SK-N-SH (cell line): ENCODE measurements at regions not wholly inside any gene's neighbourhood (a gene's known extent, or its start where the extent isn't known, plus 50 kb on each side); places are given as distances from the start of the nearest gene placed in this dataset.

ENCODE experiments used
- CTCF ChIA-PET: fragments of 300-600, 350-600 bp; formaldehyde crosslinking; extraction: SDS; loops from one replicate; lab custom pipeline; 2021; lab: Yijun Ruan, JAX
- POLR2A ChIA-PET: fragments of 350-600 bp; sonication (Branson Sonifier 250); formaldehyde crosslinking; extraction: SDS; loops from one replicate; lab custom pipeline; 2020; ENCODE audit warnings: antibody characterized with exemption, inconsistent platforms; lab: Yijun Ruan, JAX
- DNase-seq: peaks from one replicate; pipeline ENCODE4 v3.0.0; 2012
- H2AFZ ChIP-seq: fragments of 200-600 bp; sonication (generic); 2 replicates; pipeline ENCODE4 v1.8.1; 2016; ENCODE audit warnings: antibody characterized with exemption, mild to moderate bottlenecking, low read depth
- H3F3A ChIP-seq: fragments of 200-600 bp; sonication (generic); replicated peaks from 2 replicates; pipeline ENCODE3; 2016; ENCODE audit warnings: antibody characterized with exemption, mild to moderate bottlenecking; ENCODE audit not compliant: insufficient read depth
- H3K27ac ChIP-seq, 2 experiments: fragments of 200-500 bp in 1 of 2; fragments of 200-600 bp in 1 of 2; sonication (Bioruptor generic) in 1 of 2; sonication (generic), shearing (Covaris generic) in 1 of 2; 2 replicates each; pipeline versions ENCODE4 v1.5.1 to v1.6.1; 2014 to 2016; ENCODE audit warnings: low read depth in 2 of 2, inconsistent platforms in 1 of 2, low read length in 1 of 2, mild to moderate bottlenecking in 1 of 2, mixed read lengths in 1 of 2
- H3K27me3 ChIP-seq: fragments of 200-600 bp; sonication (generic), shearing (Covaris generic); 2 replicates; pipeline ENCODE4 v1.6.1; 2016; ENCODE audit warnings: mixed run types; ENCODE audit not compliant: insufficient read depth
- H3K36me3 ChIP-seq, 2 experiments: fragments of 200-500 bp in 1 of 2; fragments of 200-600 bp in 1 of 2; sonication (Bioruptor generic) in 1 of 2; sonication (generic) in 1 of 2; replicated peaks in 1 of 2; 2 replicates each; pipeline versions ENCODE3 to v1.5.1; 2014 to 2016; ENCODE audit warnings: low read length in 1 of 2, mild to moderate bottlenecking in 1 of 2; ENCODE audit not compliant: insufficient read depth in 2 of 2, control insufficient read depth in 1 of 2
- H3K4me1 ChIP-seq, 2 experiments: fragments of 200-500 bp in 1 of 2; fragments of 200-600 bp in 1 of 2; sonication (Bioruptor generic) in 1 of 2; sonication (generic), shearing (Covaris generic) in 1 of 2; 2 replicates each; pipeline versions ENCODE4 v1.5.1 to v1.6.1; 2014 to 2016; ENCODE audit warnings: low read depth in 1 of 2, low read length in 1 of 2, mixed run types in 1 of 2; ENCODE audit not compliant: insufficient read depth in 2 of 2, control insufficient read depth in 1 of 2
- H3K4me2 ChIP-seq: fragments of 200-600 bp; sonication (generic), shearing (Covaris generic); 2 replicates; pipeline ENCODE4 v1.6.1; 2017; ENCODE audit warnings: mixed run types
- H3K4me3 ChIP-seq, 2 experiments: fragments of 200-500 bp in 1 of 2; fragments of 200-600 bp in 1 of 2; sonication (Bioruptor generic) in 1 of 2; sonication (generic), shearing (Covaris generic) in 1 of 2; 2 replicates each; pipeline versions ENCODE4 v1.5.1 to v1.8.1; 2014 to 2016; ENCODE audit warnings: low read depth in 2 of 2, inconsistent platforms in 1 of 2, low read length in 1 of 2, mild to moderate bottlenecking in 1 of 2, mixed read lengths in 1 of 2, moderate library complexity in 1 of 2
- H3K79me2 ChIP-seq: fragments of 200-600 bp; sonication (generic); 2 replicates; pipeline ENCODE4 v1.8.1; 2017; ENCODE audit warnings: mild to moderate bottlenecking; ENCODE audit not compliant: insufficient read depth
- H3K9ac ChIP-seq: fragments of 200-600 bp; sonication (generic); 2 replicates; pipeline ENCODE4 v1.6.1; 2017; ENCODE audit warnings: mixed run types
- H3K9me2 ChIP-seq: fragments of 200-600 bp; sonication (generic); 2 replicates; pipeline ENCODE4 v1.6.1; 2017; ENCODE audit warnings: mixed run types
- H3K9me3 ChIP-seq: fragments of 200-600 bp; sonication (generic); 2 replicates; pipeline ENCODE4 v1.6.1; 2017; ENCODE audit warnings: mixed run types, mild to moderate bottlenecking, moderate library complexity
- H4K20me1 ChIP-seq: fragments of 200-600 bp; sonication (generic); 2 replicates; pipeline ENCODE4 v1.6.1; 2017; ENCODE audit warnings: mild to moderate bottlenecking, mixed run types; ENCODE audit not compliant: insufficient read depth
- FOXJ3 ChIP-seq: sonication (generic); formaldehyde crosslinking; IDR thresholded peaks from 2 replicates; pipeline ENCODE4 v1.5.1; 2020; ENCODE audit warnings: mild to moderate bottlenecking, missing genetic modification reagents
- JUND ChIP-seq: IDR thresholded peaks from 2 replicates; pipeline ENCODE4 v1.4.0; 2012
- MXI1 ChIP-seq: IDR thresholded peaks from 2 replicates; pipeline ENCODE4 v1.6.1; 2012; ENCODE audit warnings: mild to moderate bottlenecking, low read depth, low read length, improper control_type of control experiment
- NRF1 ChIP-seq: IDR thresholded peaks from 2 replicates; pipeline ENCODE4 v1.6.1; 2012; ENCODE audit warnings: low read depth, mild to moderate bottlenecking, low read length
- RAD21 ChIP-seq: IDR thresholded peaks from 2 replicates; pipeline ENCODE4 v1.6.1; 2012; ENCODE audit warnings: mild to moderate bottlenecking, low read length
- RFX5 ChIP-seq: IDR thresholded peaks from 2 replicates; pipeline ENCODE4 v1.6.1; 2012; ENCODE audit warnings: mild to moderate bottlenecking, improper control_type of control experiment, low read length
- RXRA ChIP-seq: IDR thresholded peaks from 2 replicates; pipeline ENCODE4 v1.4.0; 2012; ENCODE audit warnings: low read depth, mild to moderate bottlenecking, borderline replicate concordance
- SIN3A ChIP-seq: IDR thresholded peaks from 2 replicates; pipeline ENCODE4 v1.6.1; 2012; ENCODE audit warnings: low read depth, mild to moderate bottlenecking, low read length, moderate library complexity, borderline replicate concordance
- TEAD4 ChIP-seq: IDR thresholded peaks from 2 replicates; pipeline ENCODE4 v1.4.0; 2012; ENCODE audit warnings: mild to moderate bottlenecking, borderline replicate concordance; ENCODE audit not compliant: insufficient read depth
- YY1 ChIP-seq: IDR thresholded peaks from 2 replicates; pipeline ENCODE4 v1.4.0; 2012; ENCODE audit warnings: low read depth, mild to moderate bottlenecking
- WGBS: methylation state at CpG from one replicate; pipeline ENCODE4 v1.1.6; 2017; ENCODE audit warnings: low lambda C conversion rate; 5-methylcytosine and 5-hydroxymethylcytosine counted together
- TF ChIP-seq, protein P1 (sequence below): IDR thresholded peaks from 2 replicates; pipeline ENCODE4; 2012
- TF ChIP-seq, protein P2 (sequence below): IDR thresholded peaks from 2 replicates; pipeline ENCODE4 v1.4.0; 2012; ENCODE audit warnings: low read depth
- TF ChIP-seq, protein P3 (sequence below): fragments of 150-350 bp; IDR thresholded peaks from 2 replicates; pipeline ENCODE4 v1.6.1; 2017; ENCODE audit warnings: antibody characterized with exemption, low read length, low read depth, borderline replicate concordance
- TF ChIP-seq, protein P4 (sequence below): fragments of 150-350 bp; IDR thresholded peaks from 2 replicates; pipeline ENCODE4 v1.6.1; 2016; ENCODE audit warnings: mild to moderate bottlenecking, low read depth, low read length
- TF ChIP-seq, protein P5 (sequence below): IDR thresholded peaks from 2 replicates; pipeline ENCODE4 v1.6.1; 2012; ENCODE audit warnings: mild to moderate bottlenecking, low read depth, low read length, moderate library complexity
- TF ChIP-seq, protein P6 (sequence below): fragments of 200-600 bp; sonication (generic); IDR thresholded peaks from 2 replicates; pipeline ENCODE4 v1.6.1; 2017; ENCODE audit warnings: antibody characterized with exemption, mild to moderate bottlenecking, moderate library complexity

DNA sequence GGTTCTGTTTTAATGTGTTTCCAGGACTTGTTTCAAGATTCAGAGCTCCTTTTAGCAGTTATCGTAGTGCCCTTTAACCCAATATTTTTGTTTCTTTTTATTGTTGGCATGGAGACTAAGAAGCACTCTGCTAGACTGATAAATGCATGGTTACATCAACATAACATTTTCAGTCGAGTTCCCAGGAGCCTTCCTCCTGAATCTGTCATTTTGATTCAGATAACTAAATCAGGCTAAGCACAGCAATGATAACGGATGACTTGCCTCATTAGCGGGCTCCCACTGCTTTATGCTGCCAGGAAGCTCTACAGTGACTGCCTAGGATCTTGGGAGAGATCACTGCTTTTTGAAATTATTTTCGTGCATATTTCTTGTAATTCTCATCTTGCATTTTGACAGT is 772.8 kb upstream of the GJE1 start:
- DNase-seq: no peak
- H4K20me1 ChIP-seq: no peaks in the 10 kb centered on the region
- no peaks in the 10 kb centered on the region for H3K36me3 ChIP-seq
- 8% methylated on average over 5 of the region's 5 CpGs for WGBS
- H2AFZ ChIP-seq: no peak overlapping the region
- no peak overlapping the region for H3K4me2 ChIP-seq
- no peaks in the 10 kb centered on the region for H3F3A ChIP-seq
- TF ChIP-seq TEAD4: no peak
- TF ChIP-seq, protein P1, sequence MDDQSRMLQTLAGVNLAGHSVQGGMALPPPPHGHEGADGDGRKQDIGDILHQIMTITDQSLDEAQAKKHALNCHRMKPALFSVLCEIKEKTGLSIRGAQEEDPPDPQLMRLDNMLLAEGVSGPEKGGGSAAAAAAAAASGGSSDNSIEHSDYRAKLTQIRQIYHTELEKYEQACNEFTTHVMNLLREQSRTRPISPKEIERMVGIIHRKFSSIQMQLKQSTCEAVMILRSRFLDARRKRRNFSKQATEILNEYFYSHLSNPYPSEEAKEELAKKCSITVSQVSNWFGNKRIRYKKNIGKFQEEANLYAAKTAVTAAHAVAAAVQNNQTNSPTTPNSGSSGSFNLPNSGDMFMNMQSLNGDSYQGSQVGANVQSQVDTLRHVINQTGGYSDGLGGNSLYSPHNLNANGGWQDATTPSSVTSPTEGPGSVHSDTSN: no peak
- no peak for TF ChIP-seq YY1
- TF ChIP-seq SIN3A: no peak
- no peak for TF ChIP-seq RFX5
- TF ChIP-seq, protein P2, sequence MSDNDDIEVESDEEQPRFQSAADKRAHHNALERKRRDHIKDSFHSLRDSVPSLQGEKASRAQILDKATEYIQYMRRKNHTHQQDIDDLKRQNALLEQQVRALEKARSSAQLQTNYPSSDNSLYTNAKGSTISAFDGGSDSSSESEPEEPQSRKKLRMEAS: no peak
- no peak for TF ChIP-seq JUND
- TF ChIP-seq, protein P3, sequence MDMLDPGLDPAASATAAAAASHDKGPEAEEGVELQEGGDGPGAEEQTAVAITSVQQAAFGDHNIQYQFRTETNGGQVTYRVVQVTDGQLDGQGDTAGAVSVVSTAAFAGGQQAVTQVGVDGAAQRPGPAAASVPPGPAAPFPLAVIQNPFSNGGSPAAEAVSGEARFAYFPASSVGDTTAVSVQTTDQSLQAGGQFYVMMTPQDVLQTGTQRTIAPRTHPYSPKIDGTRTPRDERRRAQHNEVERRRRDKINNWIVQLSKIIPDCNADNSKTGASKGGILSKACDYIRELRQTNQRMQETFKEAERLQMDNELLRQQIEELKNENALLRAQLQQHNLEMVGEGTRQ: no peak
- TF ChIP-seq, protein P4, sequence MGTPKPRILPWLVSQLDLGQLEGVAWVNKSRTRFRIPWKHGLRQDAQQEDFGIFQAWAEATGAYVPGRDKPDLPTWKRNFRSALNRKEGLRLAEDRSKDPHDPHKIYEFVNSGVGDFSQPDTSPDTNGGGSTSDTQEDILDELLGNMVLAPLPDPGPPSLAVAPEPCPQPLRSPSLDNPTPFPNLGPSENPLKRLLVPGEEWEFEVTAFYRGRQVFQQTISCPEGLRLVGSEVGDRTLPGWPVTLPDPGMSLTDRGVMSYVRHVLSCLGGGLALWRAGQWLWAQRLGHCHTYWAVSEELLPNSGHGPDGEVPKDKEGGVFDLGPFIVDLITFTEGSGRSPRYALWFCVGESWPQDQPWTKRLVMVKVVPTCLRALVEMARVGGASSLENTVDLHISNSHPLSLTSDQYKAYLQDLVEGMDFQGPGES: no peak
- TF ChIP-seq NRF1: no peak
- TF ChIP-seq, protein P5, sequence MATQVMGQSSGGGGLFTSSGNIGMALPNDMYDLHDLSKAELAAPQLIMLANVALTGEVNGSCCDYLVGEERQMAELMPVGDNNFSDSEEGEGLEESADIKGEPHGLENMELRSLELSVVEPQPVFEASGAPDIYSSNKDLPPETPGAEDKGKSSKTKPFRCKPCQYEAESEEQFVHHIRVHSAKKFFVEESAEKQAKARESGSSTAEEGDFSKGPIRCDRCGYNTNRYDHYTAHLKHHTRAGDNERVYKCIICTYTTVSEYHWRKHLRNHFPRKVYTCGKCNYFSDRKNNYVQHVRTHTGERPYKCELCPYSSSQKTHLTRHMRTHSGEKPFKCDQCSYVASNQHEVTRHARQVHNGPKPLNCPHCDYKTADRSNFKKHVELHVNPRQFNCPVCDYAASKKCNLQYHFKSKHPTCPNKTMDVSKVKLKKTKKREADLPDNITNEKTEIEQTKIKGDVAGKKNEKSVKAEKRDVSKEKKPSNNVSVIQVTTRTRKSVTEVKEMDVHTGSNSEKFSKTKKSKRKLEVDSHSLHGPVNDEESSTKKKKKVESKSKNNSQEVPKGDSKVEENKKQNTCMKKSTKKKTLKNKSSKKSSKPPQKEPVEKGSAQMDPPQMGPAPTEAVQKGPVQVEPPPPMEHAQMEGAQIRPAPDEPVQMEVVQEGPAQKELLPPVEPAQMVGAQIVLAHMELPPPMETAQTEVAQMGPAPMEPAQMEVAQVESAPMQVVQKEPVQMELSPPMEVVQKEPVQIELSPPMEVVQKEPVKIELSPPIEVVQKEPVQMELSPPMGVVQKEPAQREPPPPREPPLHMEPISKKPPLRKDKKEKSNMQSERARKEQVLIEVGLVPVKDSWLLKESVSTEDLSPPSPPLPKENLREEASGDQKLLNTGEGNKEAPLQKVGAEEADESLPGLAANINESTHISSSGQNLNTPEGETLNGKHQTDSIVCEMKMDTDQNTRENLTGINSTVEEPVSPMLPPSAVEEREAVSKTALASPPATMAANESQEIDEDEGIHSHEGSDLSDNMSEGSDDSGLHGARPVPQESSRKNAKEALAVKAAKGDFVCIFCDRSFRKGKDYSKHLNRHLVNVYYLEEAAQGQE: no peak
- no peak for TF ChIP-seq RXRA
- no peak for TF ChIP-seq RAD21
- TF ChIP-seq FOXJ3 (CRISPR knock-in tag): no peak
- TF ChIP-seq, protein P6, sequence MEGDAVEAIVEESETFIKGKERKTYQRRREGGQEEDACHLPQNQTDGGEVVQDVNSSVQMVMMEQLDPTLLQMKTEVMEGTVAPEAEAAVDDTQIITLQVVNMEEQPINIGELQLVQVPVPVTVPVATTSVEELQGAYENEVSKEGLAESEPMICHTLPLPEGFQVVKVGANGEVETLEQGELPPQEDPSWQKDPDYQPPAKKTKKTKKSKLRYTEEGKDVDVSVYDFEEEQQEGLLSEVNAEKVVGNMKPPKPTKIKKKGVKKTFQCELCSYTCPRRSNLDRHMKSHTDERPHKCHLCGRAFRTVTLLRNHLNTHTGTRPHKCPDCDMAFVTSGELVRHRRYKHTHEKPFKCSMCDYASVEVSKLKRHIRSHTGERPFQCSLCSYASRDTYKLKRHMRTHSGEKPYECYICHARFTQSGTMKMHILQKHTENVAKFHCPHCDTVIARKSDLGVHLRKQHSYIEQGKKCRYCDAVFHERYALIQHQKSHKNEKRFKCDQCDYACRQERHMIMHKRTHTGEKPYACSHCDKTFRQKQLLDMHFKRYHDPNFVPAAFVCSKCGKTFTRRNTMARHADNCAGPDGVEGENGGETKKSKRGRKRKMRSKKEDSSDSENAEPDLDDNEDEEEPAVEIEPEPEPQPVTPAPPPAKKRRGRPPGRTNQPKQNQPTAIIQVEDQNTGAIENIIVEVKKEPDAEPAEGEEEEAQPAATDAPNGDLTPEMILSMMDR: no peak
- TF ChIP-seq MXI1: no peak
- no peaks in the 10 kb centered on the region for H3K9me3 ChIP-seq
- CTCF ChIA-PET: no interaction called here
- no peak overlapping the region for H3K4me3 ChIP-seq
- H3K4me1 ChIP-seq: no peaks in the 10 kb centered on the region; a peak in 1 of 4 replicates
- POLR2A ChIA-PET: no interaction called here
- H3K27ac ChIP-seq: peak overlapping the region; percentile 48 to 65; a peak in 3 of 4 replicates
- no peak overlapping the region for H3K9ac ChIP-seq
- no peaks in the 10 kb centered on the region for H3K79me2 ChIP-seq
- H3K9me2 ChIP-seq: no peaks in the 10 kb centered on the region
- H3K27me3 ChIP-seq: no peaks in the 10 kb centered on the region
